ENCODE measurements at regions not wholly inside any gene's neighbourhood (a gene's known extent, or its start where the extent isn't known, plus 50 kb on each side); places are given as distances from the start of the nearest gene placed in this dataset.
A peak's percentile ranks its signal among the peaks of the same experiment; 100 is the strongest.
"Not testable (repeated sequence)": the region's sequence is repeated elsewhere in the genome, so short reads cannot be mapped to it uniquely, and the experiment has no call there.

DNA sequence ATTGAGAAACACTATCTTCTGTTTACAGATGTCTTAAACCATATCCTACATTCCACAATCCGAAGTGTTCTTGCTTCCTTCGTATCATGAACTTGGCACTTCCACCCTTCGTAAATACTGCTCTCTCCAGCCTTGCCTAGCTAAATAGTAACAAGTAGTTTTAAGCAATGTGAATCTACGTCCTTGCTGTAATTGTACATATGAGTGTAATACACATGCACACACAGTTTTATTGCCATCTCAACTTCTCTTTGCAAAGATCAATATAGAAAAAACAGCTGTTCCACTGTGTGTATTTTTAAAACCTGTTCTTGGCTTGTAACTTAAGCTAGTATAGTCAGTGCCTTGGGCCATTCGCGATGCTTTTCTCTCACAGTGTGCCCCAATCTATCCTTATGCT, 1524.7 kb downstream of the GRIK2 start:
- Histone ChIP-seq H3K4me3 (no peak overlapping the region), H3K27me3 (no peaks in the 10 kb centered on the region), H3K4me1 (no peaks in the 10 kb centered on the region), H3K27ac (no peak overlapping the region), H3K9me3 (no peaks in the 10 kb centered on the region), H3K36me3 (no peaks in the 10 kb centered on the region)
- 41 to 50% methylated on average over 6 of the region's 6 CpGs for WGBS, 2 donors
- intact Hi-C loops (cut with DNase I) = no loop called here
- ATAC-seq (no peak), FAIRE-seq (no peak), DNase-seq (no peak)
- TF ChIP-seq, protein P1, sequence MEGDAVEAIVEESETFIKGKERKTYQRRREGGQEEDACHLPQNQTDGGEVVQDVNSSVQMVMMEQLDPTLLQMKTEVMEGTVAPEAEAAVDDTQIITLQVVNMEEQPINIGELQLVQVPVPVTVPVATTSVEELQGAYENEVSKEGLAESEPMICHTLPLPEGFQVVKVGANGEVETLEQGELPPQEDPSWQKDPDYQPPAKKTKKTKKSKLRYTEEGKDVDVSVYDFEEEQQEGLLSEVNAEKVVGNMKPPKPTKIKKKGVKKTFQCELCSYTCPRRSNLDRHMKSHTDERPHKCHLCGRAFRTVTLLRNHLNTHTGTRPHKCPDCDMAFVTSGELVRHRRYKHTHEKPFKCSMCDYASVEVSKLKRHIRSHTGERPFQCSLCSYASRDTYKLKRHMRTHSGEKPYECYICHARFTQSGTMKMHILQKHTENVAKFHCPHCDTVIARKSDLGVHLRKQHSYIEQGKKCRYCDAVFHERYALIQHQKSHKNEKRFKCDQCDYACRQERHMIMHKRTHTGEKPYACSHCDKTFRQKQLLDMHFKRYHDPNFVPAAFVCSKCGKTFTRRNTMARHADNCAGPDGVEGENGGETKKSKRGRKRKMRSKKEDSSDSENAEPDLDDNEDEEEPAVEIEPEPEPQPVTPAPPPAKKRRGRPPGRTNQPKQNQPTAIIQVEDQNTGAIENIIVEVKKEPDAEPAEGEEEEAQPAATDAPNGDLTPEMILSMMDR (IDR thresholded peaks at IDR 0.05) = no peak

DNA sequence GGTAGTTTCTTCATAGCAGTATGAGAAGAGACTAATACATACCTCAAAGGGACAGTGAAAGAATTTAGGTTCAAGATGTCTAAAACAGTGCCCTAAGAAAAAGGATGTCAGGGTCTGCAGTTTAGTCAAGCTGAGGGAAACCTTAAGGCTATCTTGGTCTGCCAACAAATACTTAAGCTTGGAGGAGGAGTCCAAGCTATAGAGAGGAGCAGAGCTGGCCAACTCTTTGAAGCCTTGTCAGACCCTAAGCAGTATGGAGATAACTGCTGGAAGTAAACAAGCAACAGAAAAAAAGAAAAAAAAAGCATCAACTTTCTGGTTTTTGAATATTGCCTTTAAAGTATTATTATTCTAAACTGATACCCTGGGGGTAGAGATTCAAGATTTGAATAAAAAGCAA, 1518.1 kb downstream of the GRIK2 start:
- Histone ChIP-seq H3K4me1 (no peaks in the 10 kb centered on the region), H3K27me3 (no peaks in the 10 kb centered on the region), H3K36me3 (no peaks in the 10 kb centered on the region), H3K9me3 (no peaks in the 10 kb centered on the region), H3K4me3 (no peak overlapping the region), H3K27ac (no peak overlapping the region)
- TF ChIP-seq, protein P1 (IDR thresholded peaks at IDR 0.05) = no peak
- FAIRE-seq (no peak), DNase-seq (no peak), ATAC-seq (no peak)
- intact Hi-C loops (cut with DNase I) = no loop called here

DNA sequence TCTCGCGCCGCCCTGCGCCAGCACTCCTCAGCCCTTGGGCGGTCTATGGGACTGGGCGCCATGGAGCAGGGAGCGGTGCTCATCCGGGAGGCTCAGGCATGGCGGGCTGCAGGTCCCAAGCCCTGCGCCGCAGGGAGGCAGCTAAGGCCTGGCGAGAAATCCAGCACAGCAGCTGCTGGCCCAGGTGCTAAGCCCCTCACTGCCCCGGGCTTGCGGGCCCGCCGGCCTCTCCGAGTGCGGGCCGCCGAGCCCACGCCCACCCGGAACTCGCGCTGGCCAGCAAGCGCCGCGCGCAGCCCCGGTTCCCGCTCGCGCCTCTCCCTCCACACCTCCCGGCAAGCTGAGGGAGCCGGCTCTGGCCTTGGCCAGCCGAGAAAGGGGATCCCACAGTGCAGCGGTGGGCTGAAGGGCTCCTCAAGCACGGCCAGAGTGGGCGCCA, 1517.2 kb downstream of the GRIK2 start:
- H3K36me3 ChIP-seq; H3K4me3 ChIP-seq; FAIRE-seq; H3K9me3 ChIP-seq; intact Hi-C loops (cut with DNase I); H3K27ac ChIP-seq; H3K4me1 ChIP-seq; H3K27me3 ChIP-seq; ATAC-seq: not testable (repeated sequence)
- peak in 1 of 6 donors; percentile 38 for DNase-seq
- 89 to 90% methylated on average over 34 to 38 of the region's 38 CpGs for WGBS, 2 donors

DNA sequence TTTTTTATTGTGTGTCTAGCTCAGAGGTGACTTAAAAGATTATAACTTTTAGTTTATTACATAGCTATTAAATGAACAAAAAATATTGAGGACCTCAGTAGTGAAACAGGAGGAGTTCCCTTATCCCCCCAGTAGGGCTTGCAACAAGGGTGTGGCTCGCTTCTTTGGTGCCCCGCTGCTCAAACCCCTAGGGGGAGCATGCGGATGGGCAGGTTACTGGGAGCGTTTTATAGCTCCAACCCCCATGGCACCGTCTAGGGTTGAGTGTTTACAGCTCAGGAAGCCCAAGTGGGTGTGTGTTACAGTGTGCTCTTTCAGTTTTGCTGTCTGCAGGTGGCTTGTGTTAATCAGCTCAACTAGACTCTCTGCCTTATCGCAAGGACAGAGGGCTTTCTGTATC, 1513.7 kb downstream of the GRIK2 start:
- Histone ChIP-seq H3K36me3 (no peaks in the 10 kb centered on the region), H3K4me3 (no peak overlapping the region), H3K9me3 (no peaks in the 10 kb centered on the region), H3K4me1 (no peaks in the 10 kb centered on the region), H3K27me3 (no peaks in the 10 kb centered on the region), H3K27ac (no peak overlapping the region)
- intact Hi-C loops (cut with DNase I) = no loop called here
- FAIRE-seq = no peak
- TF ChIP-seq, protein P1 (IDR thresholded peaks at IDR 0.05) = no peak
- DNase-seq = no peak
- WGBS, 2 donors = 57 to 71% methylated on average over 6 of the region's 6 CpGs
- ATAC-seq = no peak

DNA sequence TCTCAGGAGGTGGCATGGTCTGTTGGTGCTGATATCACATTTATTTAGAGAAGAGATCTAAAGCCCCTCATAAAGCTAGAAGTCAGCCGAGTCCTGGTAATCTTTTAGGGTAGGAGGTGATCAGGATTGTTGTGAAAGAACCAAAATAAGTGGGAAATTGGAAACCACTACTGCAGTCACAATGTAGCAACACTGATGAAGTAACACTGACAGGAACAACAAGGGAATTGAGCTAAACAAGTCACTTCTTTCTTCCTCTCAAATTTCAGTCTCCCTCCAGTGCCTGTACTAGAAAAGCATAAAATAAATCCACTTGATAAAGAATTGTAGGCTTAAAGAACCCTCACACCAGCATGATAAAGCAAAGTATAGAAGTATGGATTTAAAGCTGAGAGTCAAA, 1509.0 kb downstream of the GRIK2 start:
- Histone ChIP-seq H3K36me3 (no peaks in the 10 kb centered on the region), H3K27ac (no peak overlapping the region), H3K9me3 (no peaks in the 10 kb centered on the region), H3K27me3 (no peaks in the 10 kb centered on the region), H3K4me3 (no peak overlapping the region), H3K4me1 (no peaks in the 10 kb centered on the region)
- DNase-seq = no peak
- FAIRE-seq = no peak
- TF ChIP-seq, protein P1 (IDR thresholded peaks at IDR 0.05) = no peak
- no peak for ATAC-seq
- 21 to 53% methylated on average over 1 of the region's 1 CpG for WGBS, 2 donors
- intact Hi-C loops (cut with DNase I) = no loop called here

DNA sequence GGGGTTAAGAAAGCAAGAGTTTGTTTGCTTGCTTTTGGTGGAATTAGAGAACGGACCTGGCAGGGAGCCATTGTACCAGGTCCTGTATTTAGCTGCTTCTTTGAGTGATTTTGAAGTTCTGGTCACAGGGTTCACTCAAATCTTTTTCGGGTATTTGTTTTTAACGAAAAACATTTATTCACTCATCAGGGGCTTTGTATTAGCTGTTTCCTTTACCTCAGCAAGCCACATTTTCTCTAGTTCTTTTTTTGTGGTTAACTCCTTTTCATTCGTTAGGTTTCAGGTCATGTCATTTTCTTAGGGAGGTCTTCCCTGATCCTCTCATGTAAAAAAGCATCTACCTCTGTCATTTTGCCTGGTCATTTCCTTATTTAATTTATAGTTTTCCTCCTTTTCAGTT, 1502.2 kb downstream of the GRIK2 start:
- no peak for DNase-seq
- H3K9me3 ChIP-seq = no peaks in the 10 kb centered on the region
- H3K27ac ChIP-seq = no peak overlapping the region
- H3K36me3 ChIP-seq = no peaks in the 10 kb centered on the region
- H3K4me3 ChIP-seq = no peak overlapping the region
- H3K27me3 ChIP-seq = no peaks in the 10 kb centered on the region
- ATAC-seq = no peak
- FAIRE-seq = no peak
- TF ChIP-seq, protein P1 (IDR thresholded peaks at IDR 0.05) = no peak
- 34 to 54% methylated on average over 4 of the region's 4 CpGs for WGBS, 2 donors
- no peaks in the 10 kb centered on the region for H3K4me1 ChIP-seq
- intact Hi-C loops (cut with DNase I) = no loop called here

Data from pancreas (tissue), 10 donors.